CD4-positive, alpha-beta T cell treated with Interferon alpha-2 for 1 hour (primary cell): ENCODE measurements at regions not wholly inside any gene's neighbourhood (a gene's known extent, or its start where the extent isn't known, plus 50 kb on each side); places are given as distances from the start of the nearest gene placed in this dataset.

Experiments used
- DNase-seq, 2 donors: peaks; one replicate each; pipeline ENCODE4 v3.0.0-alpha.2; 2020 to 2022

GRCh38 chr1:98278055-98278454 lies 357.2 kb upstream of the DPYD start:
- DNase-seq: no peak

- no peak for DNase-seq
Observed at GRCh38 chr1:98277118-98277517, 356.3 kb upstream of the DPYD start.

DNA sequence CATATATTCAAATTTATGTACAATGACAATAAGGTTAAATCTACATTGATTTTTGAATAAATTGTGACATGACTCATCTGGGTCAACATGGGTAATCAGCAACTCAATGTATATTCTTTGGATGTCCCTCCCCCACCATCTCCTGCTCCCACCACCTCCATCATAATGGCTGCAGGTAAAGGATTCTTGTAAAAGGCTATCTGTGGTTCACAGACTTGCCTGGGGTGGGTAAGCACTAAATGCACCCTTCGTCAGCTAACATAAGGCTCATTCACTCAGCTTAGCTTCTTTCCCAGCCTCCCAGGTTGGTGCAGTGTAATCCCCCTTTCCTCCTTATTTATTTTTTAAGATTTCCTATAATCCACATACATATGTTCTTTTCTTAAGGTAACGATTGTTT lies 355.7 kb upstream of the DPYD start:
- DNase-seq: no peak

DNA sequence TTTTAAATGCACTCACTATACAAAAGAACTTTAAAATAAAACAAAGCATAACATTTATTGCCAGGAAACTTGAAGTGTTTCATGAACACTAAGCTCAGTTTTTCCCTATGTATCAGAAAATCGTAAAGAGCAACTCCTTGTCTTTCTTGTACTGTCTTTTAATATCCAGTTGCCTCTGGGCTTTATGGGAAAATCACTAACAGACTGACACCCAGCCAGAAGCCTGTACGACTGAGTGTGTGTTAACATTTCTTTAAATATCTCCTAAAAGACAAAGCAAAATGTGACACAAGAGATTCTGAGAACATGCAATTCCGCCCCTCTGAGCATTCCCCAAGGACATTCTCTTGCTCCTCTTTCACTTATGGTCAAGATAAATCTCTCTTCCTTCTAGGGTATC lies 347.5 kb upstream of the DPYD start:
- DNase-seq: no peak

GRCh38 chr1:98267423-98267822 lies 346.6 kb upstream of the DPYD start:
- no peak for DNase-seq

- no peak for DNase-seq
Observed at GRCh38 chr1:98264727-98265126, 343.9 kb upstream of the DPYD start.

GRCh38 chr1:98260839-98261238 lies 340.0 kb upstream of the DPYD start:
- no peak for DNase-seq

DNA sequence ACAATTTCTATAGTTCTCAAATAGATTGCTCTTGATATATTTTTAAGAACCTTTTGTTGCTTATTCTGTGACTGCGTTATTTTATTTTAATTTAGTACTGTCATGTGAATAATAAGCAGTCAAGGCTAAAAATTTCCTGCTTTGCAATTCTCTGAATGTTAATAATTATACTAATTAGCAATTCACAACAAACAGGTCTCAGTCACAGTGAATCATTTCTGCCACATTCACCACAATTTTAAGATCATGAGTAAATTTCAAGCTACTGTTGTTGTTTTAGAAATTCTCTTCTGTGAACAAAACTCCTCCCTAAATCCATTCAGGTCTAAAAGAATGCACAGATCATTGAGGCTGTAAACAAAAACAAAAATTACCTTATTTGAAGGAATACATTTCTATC lies 339.6 kb upstream of the DPYD start:
- no peak for DNase-seq

- no peak for DNase-seq
Observed at GRCh38 chr1:98256700-98257099, 335.9 kb upstream of the DPYD start.

DNA sequence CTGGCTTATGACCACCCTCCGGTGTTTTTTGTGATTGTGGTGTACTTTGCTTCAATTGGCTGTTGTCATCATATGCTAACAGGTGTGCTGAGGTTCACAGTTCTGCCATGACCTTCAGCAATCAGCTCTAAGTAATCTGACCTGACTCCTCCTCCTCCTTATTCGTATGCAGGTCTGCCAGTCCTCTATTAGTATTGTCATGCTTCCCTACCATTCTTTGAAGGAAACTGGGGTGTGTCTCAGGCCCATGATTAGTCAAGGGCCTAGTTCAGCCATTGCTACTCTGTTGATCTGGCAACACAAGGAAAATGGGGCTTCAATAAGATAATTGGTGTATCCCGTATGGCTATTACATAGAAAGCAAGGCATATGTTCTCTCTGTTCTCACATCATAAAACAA lies 332.3 kb upstream of the DPYD start:
- no peak for DNase-seq

DNA sequence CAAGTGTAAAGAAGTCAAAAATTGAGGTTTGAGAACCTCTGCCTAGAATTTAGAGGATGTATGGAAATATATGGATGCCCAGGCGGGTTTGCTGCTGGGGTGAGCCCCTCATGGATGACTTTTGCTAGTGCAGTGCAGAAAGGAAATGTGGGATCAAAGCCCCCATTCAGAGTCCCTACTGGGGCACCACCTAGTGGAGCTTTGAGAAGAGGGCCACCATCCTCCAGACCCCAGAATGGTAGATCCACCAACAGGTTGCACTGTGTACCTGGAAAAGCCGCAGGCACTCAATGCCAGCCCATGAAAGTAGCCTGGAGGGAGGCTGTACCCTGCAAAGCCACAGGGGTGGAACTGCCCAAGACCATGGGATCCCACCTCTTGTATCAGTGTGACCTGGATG lies 330.7 kb upstream of the DPYD start:
- no peak for DNase-seq

- DNase-seq: no peak
Observed at GRCh38 chr1:98232678-98233077, 311.8 kb upstream of the DPYD start.

- no peak for DNase-seq
Observed at GRCh38 chr1:98222706-98223105, 301.9 kb upstream of the DPYD start.

DNA sequence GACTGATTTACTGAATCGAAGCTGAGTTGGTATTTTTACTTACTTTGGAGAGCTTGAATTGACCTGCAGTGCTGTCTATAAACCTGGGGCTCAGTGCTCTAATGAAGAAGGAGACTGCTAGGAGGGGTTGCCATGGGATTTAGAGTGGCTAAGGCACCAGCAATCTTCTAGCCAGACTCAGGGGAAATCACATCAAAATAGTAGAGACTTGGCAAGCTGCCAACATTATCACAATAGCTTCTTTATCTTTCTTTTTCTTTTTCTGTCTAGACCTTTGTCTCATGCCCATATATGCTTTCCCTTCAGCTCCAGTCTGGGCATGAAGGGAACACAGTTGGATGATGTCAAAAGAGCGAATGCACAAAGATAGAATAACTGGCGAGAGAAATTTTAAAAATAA lies 301.1 kb upstream of the DPYD start:
- DNase-seq: no peak

DNA sequence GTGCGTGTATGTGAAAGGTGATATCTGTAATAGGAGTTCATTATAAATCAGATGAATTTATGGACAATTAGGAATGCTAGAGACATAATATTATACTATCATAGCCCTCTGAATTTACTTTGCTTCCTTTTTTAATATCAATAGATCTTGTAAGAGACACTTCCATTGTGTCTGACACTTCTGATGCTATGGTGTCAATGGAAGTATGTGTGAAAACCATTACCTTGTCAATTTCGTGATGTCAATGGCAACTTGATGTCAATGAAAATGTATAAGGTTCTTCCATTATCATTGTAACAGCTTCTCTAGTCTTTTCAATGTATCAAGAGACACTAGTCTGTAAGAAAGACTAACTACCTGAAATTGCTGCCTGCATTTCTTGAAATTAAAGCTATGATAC lies 296.8 kb upstream of the DPYD start:
- no peak for DNase-seq

GRCh38 chr1:98216304-98216703 lies 295.5 kb upstream of the DPYD start:
- DNase-seq: no peak

DNA sequence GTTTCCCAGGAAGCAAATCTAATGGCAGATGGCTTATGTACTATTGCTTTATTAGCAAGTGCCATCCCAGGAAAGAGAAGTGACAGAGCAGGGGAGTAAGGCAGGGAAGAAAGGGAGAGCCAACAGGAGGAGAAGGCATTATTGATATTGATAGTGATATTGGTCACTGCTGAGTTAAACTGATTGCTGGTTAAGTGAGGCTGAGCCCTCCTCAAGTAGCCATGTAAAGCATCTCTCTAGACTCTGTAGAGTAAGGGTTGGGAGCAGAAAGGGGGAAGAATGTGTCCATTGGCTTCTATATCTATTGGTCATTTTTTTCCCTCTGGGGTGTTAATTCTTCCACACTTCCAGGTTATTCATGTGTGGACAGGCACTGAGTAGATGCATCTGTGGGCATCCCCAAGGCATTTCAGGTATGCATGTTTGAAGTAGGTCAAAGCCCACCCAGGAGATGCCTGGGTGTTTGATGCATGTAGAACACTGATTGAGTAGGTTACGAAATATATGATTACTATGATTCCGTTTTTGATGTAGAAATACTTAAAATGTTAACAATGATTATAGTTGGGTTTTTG lies 290.5 kb upstream of the DPYD start:
- no peak for DNase-seq

GRCh38 chr1:98210563-98210962 lies 289.7 kb upstream of the DPYD start:
- no peak for DNase-seq

DNA sequence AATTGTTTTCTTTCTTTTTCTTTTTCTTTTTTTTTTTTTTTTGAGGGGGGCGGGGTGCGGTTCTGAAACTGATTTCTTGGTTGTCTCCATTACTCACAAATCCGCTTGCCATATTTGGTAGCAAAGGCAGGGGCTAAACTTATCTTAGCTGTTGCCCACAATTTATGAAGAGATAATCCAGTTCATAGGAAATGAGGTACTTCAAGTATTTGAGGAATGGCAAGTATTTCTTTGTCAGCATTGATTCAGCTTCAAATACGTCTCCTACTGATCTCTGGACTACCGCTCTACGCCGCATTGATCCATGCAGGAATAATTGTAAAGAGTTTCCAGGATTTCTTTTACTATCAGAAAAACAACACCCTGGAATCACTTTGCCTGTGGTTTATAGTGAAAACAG lies 289.2 kb upstream of the DPYD start:
- DNase-seq: no peak

GRCh38 chr1:98205291-98206017 lies 284.6 kb upstream of the DPYD start:
- DNase-seq: no peak

GRCh38 chr1:98203466-98203865 lies 282.6 kb upstream of the DPYD start:
- no peak for DNase-seq

DNA sequence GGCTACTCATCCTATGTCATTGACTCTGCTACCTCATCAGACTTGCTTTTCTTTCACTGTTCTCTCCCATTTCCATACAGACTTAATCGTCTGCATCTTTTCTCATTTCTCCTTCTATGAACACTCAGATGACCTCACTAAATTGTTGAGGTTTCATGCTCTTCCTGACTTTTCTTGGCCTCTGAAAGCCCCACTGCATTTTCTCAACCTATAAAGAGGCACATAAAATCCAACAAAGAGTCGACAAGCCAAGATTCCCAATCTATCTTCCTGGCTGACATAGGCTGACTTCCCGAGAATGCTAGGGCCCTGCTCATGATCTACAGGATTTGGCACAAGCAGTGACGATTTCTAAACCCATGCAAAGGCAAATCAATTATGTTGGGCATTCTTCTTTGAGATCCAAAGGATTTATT lies 280.8 kb upstream of the DPYD start:
- DNase-seq: no peak

DNA sequence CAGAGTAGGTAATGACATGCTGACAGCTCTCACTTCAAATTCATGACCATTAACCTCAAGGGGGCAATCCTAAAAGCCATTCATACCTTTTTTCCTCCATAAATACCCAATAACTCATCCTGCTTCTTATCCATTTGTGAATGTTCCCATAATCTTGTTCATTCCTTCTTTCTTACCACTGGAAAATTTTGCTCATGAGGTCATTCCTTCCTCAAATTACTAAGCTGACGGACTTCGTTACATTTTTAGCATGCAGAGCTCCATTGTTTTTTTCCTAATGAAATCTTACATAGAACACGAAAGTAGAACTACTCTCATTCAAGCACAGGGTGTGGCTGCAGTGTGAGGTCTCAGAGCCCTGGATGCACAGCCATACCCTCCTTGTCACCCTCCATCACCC lies 276.5 kb upstream of the DPYD start:
- no peak for DNase-seq

DNA sequence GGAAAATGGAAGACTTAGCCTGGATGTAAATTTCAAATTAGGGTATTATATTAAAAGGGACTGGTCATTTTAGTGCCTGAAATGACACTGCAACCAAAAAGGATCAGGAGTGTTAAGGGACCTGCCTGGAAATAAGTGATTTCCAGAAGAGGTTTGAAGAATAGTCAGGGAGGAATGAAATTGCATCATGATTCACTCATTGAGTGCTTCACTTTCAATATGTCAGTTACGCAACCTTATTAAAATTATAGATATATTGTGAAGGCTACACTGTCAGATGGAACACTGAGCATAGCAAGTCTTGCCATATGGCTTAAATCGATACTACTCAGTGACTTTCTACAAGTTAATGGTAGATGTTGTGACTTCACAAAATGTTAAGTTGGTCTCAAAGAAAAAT lies 275.2 kb upstream of the DPYD start:
- DNase-seq: no peak

- no peak for DNase-seq
Observed at GRCh38 chr1:98188774-98189173, 267.9 kb upstream of the DPYD start.
